GM23338 (cell line): ENCODE measurements at regions not wholly inside any gene's neighbourhood (a gene's known extent, or its start where the extent isn't known, plus 50 kb on each side); places are given as distances from the start of the nearest gene placed in this dataset.
A peak's percentile ranks its signal among the peaks of the same experiment; 100 is the strongest.

Experiments
- ATAC-seq: fragments of 200-7000 bp; cut with Tn5 transposase; 3 replicates; pipeline ENCODE4 v1.9.1; 2020
- DNase-seq: peaks from one replicate; pipeline ENCODE4 v3.0.0-alpha.2; 2015; ENCODE audit warnings: low spot score
- H2AFZ ChIP-seq: fragments of 200-600 bp; sonication (generic); 2 replicates; pipeline ENCODE4 v1.8.0; 2016; ENCODE audit warnings: antibody characterized with exemption, mild to moderate bottlenecking, moderate library complexity
- H3F3A ChIP-seq: fragments of 200-600 bp; sonication (generic); replicated peaks from 2 replicates; pipeline ENCODE4 v1.8.0; 2017; ENCODE audit warnings: antibody characterized with exemption, mixed run types, low read depth
- H3K27ac ChIP-seq: fragments of 200-600 bp; sonication (generic); 2 replicates; pipeline ENCODE4 v1.6.1; 2016; ENCODE audit warnings: low read depth
- H3K27me3 ChIP-seq: fragments of 200-600 bp; sonication (generic); 2 replicates; pipeline ENCODE4 v1.8.0; 2016; ENCODE audit warnings: mild to moderate bottlenecking, mixed run types, moderate library complexity; ENCODE audit not compliant: insufficient read depth
- H3K36me3 ChIP-seq: fragments of 200-600 bp; sonication (generic); 2 replicates; pipeline ENCODE4 v1.8.0; 2016; ENCODE audit warnings: mild to moderate bottlenecking; ENCODE audit not compliant: insufficient read depth
- H3K4me1 ChIP-seq: fragments of 200-600 bp; sonication (generic); 2 replicates; pipeline ENCODE4 v1.8.0; 2016; ENCODE audit warnings: mild to moderate bottlenecking, moderate library complexity; ENCODE audit not compliant: insufficient read depth
- H3K4me2 ChIP-seq: fragments of 200-600 bp; sonication (generic); 2 replicates; pipeline ENCODE4 v1.7.1; 2017; ENCODE audit warnings: mixed run types
- H3K4me3 ChIP-seq: fragments of 200-600 bp; sonication (generic); 2 replicates; pipeline ENCODE4 v1.6.1; 2016; ENCODE audit warnings: mixed run types
- H3K79me2 ChIP-seq: fragments of 200-600 bp; sonication (generic); replicated peaks from 2 replicates; pipeline ENCODE4 v1.8.0; 2017; ENCODE audit warnings: mild to moderate bottlenecking; ENCODE audit not compliant: insufficient read depth
- H3K9me2 ChIP-seq: fragments of 200-600 bp; sonication (generic); 2 replicates; pipeline ENCODE4 v1.8.0; 2017; ENCODE audit not compliant: insufficient read depth
- H4K20me1 ChIP-seq: fragments of 200-600 bp; sonication (generic); replicated peaks from 2 replicates; pipeline ENCODE4 v1.8.0; 2017; ENCODE audit warnings: mild to moderate bottlenecking; ENCODE audit not compliant: insufficient read depth
- H3K27ac Mint-ChIP-seq: 2 replicates; pipeline ENCODE4 v1.8.0; 2020; ENCODE audit warnings: inconsistent platforms, mild to moderate bottlenecking, moderate library complexity, mixed read lengths
- H3K27me3 Mint-ChIP-seq: 3 replicates; pipeline ENCODE4 v1.8.0; 2022; ENCODE audit warnings: low read depth, mild to moderate bottlenecking, moderate library complexity, mixed read lengths, inconsistent platforms; ENCODE audit not compliant: insufficient read depth, poor library complexity
- H3K36me3 Mint-ChIP-seq: 3 replicates; pipeline ENCODE4 v1.8.0; 2021; ENCODE audit warnings: low read depth, mild to moderate bottlenecking, inconsistent platforms, moderate library complexity, mixed read lengths
- H3K4me1 Mint-ChIP-seq: 3 replicates; pipeline ENCODE4 v1.8.0; 2020; ENCODE audit warnings: mild to moderate bottlenecking, inconsistent platforms, mixed read lengths
- H3K4me3 Mint-ChIP-seq: 3 replicates; pipeline ENCODE4 v1.8.0; 2021; ENCODE audit warnings: moderate library complexity, mild to moderate bottlenecking, inconsistent platforms, mixed read lengths
- H3K9me3 Mint-ChIP-seq: 3 replicates; pipeline ENCODE4 v1.8.0; 2020; ENCODE audit warnings: moderate library complexity, mild to moderate bottlenecking, inconsistent platforms, mixed read lengths
- CREB1 ChIP-seq: fragments of 250-450 bp; sonication (Bioruptor Pico); IDR thresholded peaks from 2 replicates; pipeline ENCODE4 v1.5.0; 2020; ENCODE audit warnings: low read depth, mild to moderate bottlenecking, moderate library complexity
- CTCF ChIP-seq, 2 experiments: fragments of 200-600 bp in 1 of 2; sonication (generic) in 1 of 2; conservative IDR thresholded peaks; 2 replicates each; pipeline versions ENCODE4 v1.5.1 to v1.6.1; 2016 to 2017; ENCODE audit warnings: antibody characterized with exemption in 2 of 2, low read depth in 2 of 2, mild to moderate bottlenecking in 2 of 2, moderate library complexity in 1 of 2
- EZH2 ChIP-seq: fragments of 200-600 bp; sonication (generic); IDR thresholded peaks from one replicate; pipeline ENCODE4 v1.8.0; 2017; ENCODE audit warnings: antibody characterized with exemption, mild to moderate bottlenecking, low read depth; ENCODE audit not compliant: unreplicated experiment
- EZH2phosphoT487 ChIP-seq: fragments of 200-600 bp; sonication (generic); IDR thresholded peaks from one replicate; pipeline ENCODE4 v1.8.1; 2018; ENCODE audit warnings: antibody characterized with exemption; ENCODE audit not compliant: unreplicated experiment
- JUNB ChIP-seq: IDR thresholded peaks from one replicate; pipeline ENCODE4 v1.6.1; 2016; ENCODE audit warnings: antibody characterized with exemption; ENCODE audit not compliant: unreplicated experiment
- NANOG ChIP-seq: IDR thresholded peaks from 2 replicates; pipeline ENCODE4 v1.6.1; 2016; ENCODE audit warnings: antibody characterized with exemption, borderline replicate concordance
- POLR2AphosphoS5 ChIP-seq: IDR thresholded peaks from 2 replicates; pipeline ENCODE4 v1.6.1; 2016; ENCODE audit warnings: antibody characterized with exemption, low read depth
- REST ChIP-seq: IDR thresholded peaks from one replicate; pipeline ENCODE4 v1.6.1; 2018; ENCODE audit warnings: antibody characterized with exemption; ENCODE audit not compliant: unreplicated experiment
- STAT1 ChIP-seq: IDR thresholded peaks from one replicate; pipeline ENCODE4 v1.6.1; 2016; ENCODE audit warnings: antibody characterized with exemption; ENCODE audit not compliant: unreplicated experiment
- ZNF114 ChIP-seq: fragments of 250-450 bp; sonication (Bioruptor Pico); IDR thresholded peaks from 2 replicates; pipeline ENCODE4 v1.5.0; 2020; ENCODE audit warnings: mild to moderate bottlenecking, moderate library complexity
- ZNF331 ChIP-seq: fragments of 250-450 bp; sonication (Bioruptor Pico); IDR thresholded peaks from 2 replicates; pipeline ENCODE4 v1.5.0; 2020; ENCODE audit warnings: low read depth, mild to moderate bottlenecking, moderate library complexity
- ZNF462 ChIP-seq: fragments of 250-450 bp; sonication (Bioruptor Pico); IDR thresholded peaks from 2 replicates; pipeline ENCODE4 v1.5.0; 2020; ENCODE audit warnings: mild to moderate bottlenecking, moderate library complexity
- TF ChIP-seq, protein P1 (sequence below): IDR thresholded peaks from 2 replicates; pipeline ENCODE4 v1.6.1; 2016; ENCODE audit warnings: antibody characterized with exemption

GRCh38 chr1:79100385-79100784, 93.9 kb upstream of the ADGRL4 start:
- no peak overlapping the region for H3K4me3 ChIP-seq
- H3K36me3 ChIP-seq, result no peaks in the 10 kb centered on the region
- no peak overlapping the region for H3K4me2 ChIP-seq
- no peak overlapping the region for H3K27ac ChIP-seq
- no peaks in the 10 kb centered on the region for H4K20me1 ChIP-seq
- TF ChIP-seq CREB1, result no peak
- TF ChIP-seq JUNB, result no peak
- no peak for TF ChIP-seq NANOG
- no peak for TF ChIP-seq EZH2phosphoT487
- no peak for TF ChIP-seq REST
- TF ChIP-seq CTCF (conservative IDR thresholded peaks at IDR 0.05; ENCODE audit: low read depth in 2 of 2), result no peak
- no peak for TF ChIP-seq ZNF114 (CRISPR knock-in tag)
- no peak for TF ChIP-seq ZNF331 (CRISPR knock-in tag)
- TF ChIP-seq EZH2, result no peak
- TF ChIP-seq, protein P1, sequence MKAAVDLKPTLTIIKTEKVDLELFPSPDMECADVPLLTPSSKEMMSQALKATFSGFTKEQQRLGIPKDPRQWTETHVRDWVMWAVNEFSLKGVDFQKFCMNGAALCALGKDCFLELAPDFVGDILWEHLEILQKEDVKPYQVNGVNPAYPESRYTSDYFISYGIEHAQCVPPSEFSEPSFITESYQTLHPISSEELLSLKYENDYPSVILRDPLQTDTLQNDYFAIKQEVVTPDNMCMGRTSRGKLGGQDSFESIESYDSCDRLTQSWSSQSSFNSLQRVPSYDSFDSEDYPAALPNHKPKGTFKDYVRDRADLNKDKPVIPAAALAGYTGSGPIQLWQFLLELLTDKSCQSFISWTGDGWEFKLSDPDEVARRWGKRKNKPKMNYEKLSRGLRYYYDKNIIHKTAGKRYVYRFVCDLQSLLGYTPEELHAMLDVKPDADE, result no peak
- TF ChIP-seq POLR2AphosphoS5, result no peak
- no peak for TF ChIP-seq ZNF462 (CRISPR knock-in tag)
- TF ChIP-seq STAT1, result no peak
- Mint-ChIP-seq H3K9me3 (no peaks in the 10 kb centered on the region; the same call in 2 of the 3 replicates), H3K27me3 (no peaks in the 10 kb centered on the region), H3K36me3 (no peaks in the 10 kb centered on the region), H3K27ac (0 out of 2 replicates have a peak overlapping the region, but pooled peaks have one; percentile 36), H3K4me3 (no peak overlapping the region), H3K4me1 (0 out of 3 replicates have a peak, but pooled peaks cover 3% of the 10 kb centered on the region)
- no peak for DNase-seq
- no peaks in the 10 kb centered on the region for H3F3A ChIP-seq
- H3K4me1 ChIP-seq, result no peaks in the 10 kb centered on the region
- no peaks in the 10 kb centered on the region; the same call in 1 of the 2 replicates for H3K9me2 ChIP-seq
- H3K79me2 ChIP-seq, result no peaks in the 10 kb centered on the region
- H2AFZ ChIP-seq, result peak overlapping the region; percentile 81; the same call in 1 of the 2 replicates
- H3K27me3 ChIP-seq, result no peaks in the 10 kb centered on the region
- ATAC-seq, result no peak
